HG02870 (cell line): ENCODE measurements at regions not wholly inside any gene's neighbourhood (a gene's known extent, or its start where the extent isn't known, plus 50 kb on each side); places are given as distances from the start of the nearest gene placed in this dataset.

ENCODE experiments used
- ATAC-seq: cut with Tn5 transposase; IDR thresholded peaks from one replicate; pipeline ENCODE4 v1.9.1; 2021; ENCODE audit warnings: mild to moderate bottlenecking, moderate library complexity; ENCODE audit not compliant: unreplicated experiment

GRCh38 chr2:16303761-16304160 is 361.9 kb downstream of the CYRIA start:
- no peak for ATAC-seq

GRCh38 chr2:16303273-16303577 is 362.4 kb downstream of the CYRIA start:
- no peak for ATAC-seq

GRCh38 chr2:16302431-16303272 is 362.3 kb downstream of the MYCN start:
- ATAC-seq: no peak

- no peak for ATAC-seq
These were observed 361.6 kb downstream of the MYCN start for GRCh38 chr2:16301961-16302360.

GRCh38 chr2:16298866-16299265 is 358.5 kb downstream of the MYCN start:
- ATAC-seq: no peak

- no peak for ATAC-seq
These were observed 356.2 kb downstream of the MYCN start for GRCh38 chr2:16296331-16297250.

GRCh38 chr2:16296038-16296290 is 355.6 kb downstream of the MYCN start:
- ATAC-seq: no peak

GRCh38 chr2:16294791-16295190 is 354.4 kb downstream of the MYCN start:
- ATAC-seq: no peak

GRCh38 chr2:16293871-16294270 is 353.5 kb downstream of the MYCN start:
- no peak for ATAC-seq

GRCh38 chr2:16293398-16293797 is 353.0 kb downstream of the MYCN start:
- no peak for ATAC-seq

GRCh38 chr2:16291731-16292550 is 351.6 kb downstream of the MYCN start:
- no peak for ATAC-seq

- ATAC-seq: no peak
These were observed 350.9 kb downstream of the MYCN start for GRCh38 chr2:16291226-16291625.

GRCh38 chr2:16290311-16291020 is 350.1 kb downstream of the MYCN start:
- no peak for ATAC-seq

- no peak for ATAC-seq
These were observed 348.2 kb downstream of the MYCN start for GRCh38 chr2:16288371-16289112.

- no peak for ATAC-seq
These were observed 347.5 kb downstream of the MYCN start for GRCh38 chr2:16287831-16288230.

GRCh38 chr2:16287281-16287680 is 346.9 kb downstream of the MYCN start:
- ATAC-seq: no peak

- ATAC-seq: no peak
These were observed 345.6 kb downstream of the MYCN start for GRCh38 chr2:16285813-16286510.

- ATAC-seq: no peak
These were observed 344.7 kb downstream of the MYCN start for GRCh38 chr2:16284941-16285625.
